IMR-90 (cell line): ENCODE measurements at regions not wholly inside any gene's neighbourhood (a gene's known extent, or its start where the extent isn't known, plus 50 kb on each side); places are given as distances from the start of the nearest gene placed in this dataset.

ENCODE experiments used
- MAZ ChIP-seq: IDR thresholded peaks from 2 replicates; pipeline ENCODE4 v1.6.1; 2012; ENCODE audit warnings: low read depth, mild to moderate bottlenecking, low read length, improper control_type of control experiment, moderate library complexity, borderline replicate concordance
- POLR2A ChIP-seq: IDR thresholded peaks from 2 replicates; pipeline ENCODE4 v1.6.1; 2012; ENCODE audit warnings: mild to moderate bottlenecking, low read depth, low read length
- RAD21 ChIP-seq: IDR thresholded peaks from 2 replicates; pipeline ENCODE4 v1.6.1; 2012; ENCODE audit warnings: low read length, improper control_type of control experiment
- TF ChIP-seq, protein P1 (sequence below): conservative IDR thresholded peaks from 2 replicates; pipeline ENCODE4 v1.5.1; 2012; ENCODE audit warnings: mild to moderate bottlenecking, low read depth, low read length, improper control_type of control experiment

DNA sequence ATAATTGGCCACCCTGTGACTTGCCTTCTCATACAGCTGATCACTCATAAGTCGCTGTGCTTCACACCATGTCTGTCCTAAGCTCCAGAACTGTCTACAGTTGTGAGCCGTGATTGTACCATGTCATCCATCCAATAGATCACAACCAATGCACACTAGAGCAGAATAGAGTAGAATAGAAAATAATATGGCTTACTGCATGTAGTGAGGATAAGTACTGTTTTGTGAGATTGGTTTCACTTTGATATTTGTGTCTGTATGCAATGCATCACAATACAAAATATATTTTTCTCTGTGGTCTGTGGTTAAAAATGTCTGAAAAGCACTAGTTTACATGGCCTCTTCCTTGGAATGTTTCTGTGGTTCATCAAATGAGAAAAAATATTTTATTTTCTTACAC, 237.6 kb upstream of the PRKD1 start:
- TF ChIP-seq, protein P1, sequence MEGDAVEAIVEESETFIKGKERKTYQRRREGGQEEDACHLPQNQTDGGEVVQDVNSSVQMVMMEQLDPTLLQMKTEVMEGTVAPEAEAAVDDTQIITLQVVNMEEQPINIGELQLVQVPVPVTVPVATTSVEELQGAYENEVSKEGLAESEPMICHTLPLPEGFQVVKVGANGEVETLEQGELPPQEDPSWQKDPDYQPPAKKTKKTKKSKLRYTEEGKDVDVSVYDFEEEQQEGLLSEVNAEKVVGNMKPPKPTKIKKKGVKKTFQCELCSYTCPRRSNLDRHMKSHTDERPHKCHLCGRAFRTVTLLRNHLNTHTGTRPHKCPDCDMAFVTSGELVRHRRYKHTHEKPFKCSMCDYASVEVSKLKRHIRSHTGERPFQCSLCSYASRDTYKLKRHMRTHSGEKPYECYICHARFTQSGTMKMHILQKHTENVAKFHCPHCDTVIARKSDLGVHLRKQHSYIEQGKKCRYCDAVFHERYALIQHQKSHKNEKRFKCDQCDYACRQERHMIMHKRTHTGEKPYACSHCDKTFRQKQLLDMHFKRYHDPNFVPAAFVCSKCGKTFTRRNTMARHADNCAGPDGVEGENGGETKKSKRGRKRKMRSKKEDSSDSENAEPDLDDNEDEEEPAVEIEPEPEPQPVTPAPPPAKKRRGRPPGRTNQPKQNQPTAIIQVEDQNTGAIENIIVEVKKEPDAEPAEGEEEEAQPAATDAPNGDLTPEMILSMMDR = no peak
- TF ChIP-seq POLR2A (no peak), RAD21 (no peak), MAZ (no peak)
